Activated naive CD8-positive, alpha-beta T cell treated with anti-CD3 and anti-CD28 coated beads for 36 hours (primary cell): ENCODE measurements at regions not wholly inside any gene's neighbourhood (a gene's known extent, or its start where the extent isn't known, plus 50 kb on each side); places are given as distances from the start of the nearest gene placed in this dataset.
"Not testable (repeated sequence)": the region's sequence is repeated elsewhere in the genome, so short reads cannot be mapped to it uniquely, and the experiment has no call there.

Experiments used
- DNase-seq: peaks from one replicate; pipeline ENCODE4 v3.0.0; 2021
- H3K27ac Mint-ChIP-seq: one replicate; pipeline ENCODE4 v1.8.0; 2022; ENCODE audit warnings: mild to moderate bottlenecking, moderate library complexity, mixed read lengths
- H3K27me3 Mint-ChIP-seq: one replicate; pipeline ENCODE4 v1.8.0; 2022; ENCODE audit warnings: mild to moderate bottlenecking, mixed read lengths
- H3K36me3 Mint-ChIP-seq: one replicate; pipeline ENCODE4 v1.8.0; 2021; ENCODE audit warnings: mild to moderate bottlenecking, mixed read lengths
- H3K4me1 Mint-ChIP-seq: one replicate; pipeline ENCODE4 v1.8.0; 2021; ENCODE audit warnings: mixed read lengths
- H3K4me3 Mint-ChIP-seq: one replicate; pipeline ENCODE4 v1.8.0; 2022; ENCODE audit warnings: mild to moderate bottlenecking, moderate library complexity, mixed read lengths
- H3K9me3 Mint-ChIP-seq: one replicate; pipeline ENCODE4 v1.8.0; 2022; ENCODE audit warnings: mixed read lengths

- not testable (repeated sequence) for H3K27ac Mint-ChIP-seq, H3K4me1 Mint-ChIP-seq, H3K4me3 Mint-ChIP-seq, H3K9me3 Mint-ChIP-seq, DNase-seq, H3K27me3 Mint-ChIP-seq, H3K36me3 Mint-ChIP-seq
Observed at GRCh38 chr2:187784138-187784537, 229.9 kb upstream of the TFPI start.

- no peaks in the 10 kb centered on the region for H3K4me1 Mint-ChIP-seq
- H3K36me3 Mint-ChIP-seq, result no peaks in the 10 kb centered on the region
- no peak for DNase-seq
- no peaks in the 10 kb centered on the region for H3K27me3 Mint-ChIP-seq
- peaks cover 14% of the 10 kb centered on the region for H3K9me3 Mint-ChIP-seq
- H3K4me3 Mint-ChIP-seq, result no peak overlapping the region
- no peak overlapping the region for H3K27ac Mint-ChIP-seq
Observed at GRCh38 chr2:187799601-187800000, 245.4 kb upstream of the TFPI start.

GRCh38 chr2:187803816-187804215 is 249.6 kb upstream of the TFPI start:
- no peak overlapping the region for H3K4me3 Mint-ChIP-seq

GRCh38 chr2:187815113-187815512 is 260.9 kb upstream of the TFPI start:
- no peaks in the 10 kb centered on the region for H3K4me1 Mint-ChIP-seq
- no peaks in the 10 kb centered on the region for H3K9me3 Mint-ChIP-seq
- H3K4me3 Mint-ChIP-seq, result no peak overlapping the region
- no peak overlapping the region for H3K27ac Mint-ChIP-seq
- no peaks in the 10 kb centered on the region for H3K36me3 Mint-ChIP-seq
- no peaks in the 10 kb centered on the region for H3K27me3 Mint-ChIP-seq
- DNase-seq, result no peak

More at GRCh38 chr2:187803816-187804215, 249.6 kb upstream of the TFPI start:
- H3K27me3 Mint-ChIP-seq, result peaks cover 4% of the 10 kb centered on the region
- H3K27ac Mint-ChIP-seq, result no peak overlapping the region
- no peaks in the 10 kb centered on the region for H3K36me3 Mint-ChIP-seq
- H3K4me1 Mint-ChIP-seq, result no peaks in the 10 kb centered on the region
- no peak for DNase-seq
- H3K9me3 Mint-ChIP-seq, result peaks cover 13% of the 10 kb centered on the region

GRCh38 chr2:187819624-187820023 is 265.4 kb upstream of the TFPI start:
- Mint-ChIP-seq H3K9me3 (no peaks in the 10 kb centered on the region), H3K36me3 (no peaks in the 10 kb centered on the region), H3K4me1 (no peaks in the 10 kb centered on the region), H3K27ac (no peak overlapping the region), H3K4me3 (no peak overlapping the region), H3K27me3 (no peaks in the 10 kb centered on the region)
- no peak for DNase-seq

- Mint-ChIP-seq H3K36me3 (no peaks in the 10 kb centered on the region), H3K4me3 (no peak overlapping the region), H3K27me3 (no peaks in the 10 kb centered on the region), H3K4me1 (no peaks in the 10 kb centered on the region), H3K9me3 (no peaks in the 10 kb centered on the region), H3K27ac (no peak overlapping the region)
- no peak for DNase-seq
Observed at GRCh38 chr2:187825108-187825507, 270.9 kb upstream of the TFPI start.

GRCh38 chr2:187826023-187826422 is 271.8 kb upstream of the TFPI start:
- Mint-ChIP-seq H3K9me3 (no peaks in the 10 kb centered on the region), H3K27me3 (no peaks in the 10 kb centered on the region), H3K27ac (no peak overlapping the region), H3K4me1 (no peaks in the 10 kb centered on the region), H3K36me3 (no peaks in the 10 kb centered on the region), H3K4me3 (no peak overlapping the region)
- no peak for DNase-seq

- DNase-seq, result no peak
- no peaks in the 10 kb centered on the region for H3K36me3 Mint-ChIP-seq
- H3K9me3 Mint-ChIP-seq, result no peaks in the 10 kb centered on the region
- H3K4me1 Mint-ChIP-seq, result no peaks in the 10 kb centered on the region
- no peak overlapping the region for H3K27ac Mint-ChIP-seq
- H3K4me3 Mint-ChIP-seq, result no peak overlapping the region
- H3K27me3 Mint-ChIP-seq, result no peaks in the 10 kb centered on the region
Observed at GRCh38 chr2:187834787-187835186, 280.6 kb upstream of the TFPI start.

GRCh38 chr2:187838690-187839089 is 284.5 kb upstream of the TFPI start:
- DNase-seq, result no peak
- Mint-ChIP-seq H3K27me3 (no peaks in the 10 kb centered on the region), H3K9me3 (no peaks in the 10 kb centered on the region), H3K4me3 (no peak overlapping the region), H3K4me1 (no peaks in the 10 kb centered on the region), H3K27ac (no peak overlapping the region), H3K36me3 (no peaks in the 10 kb centered on the region)

GRCh38 chr2:187842315-187842714 is 288.1 kb upstream of the TFPI start:
- Mint-ChIP-seq H3K27me3 (peaks cover 4% of the 10 kb centered on the region), H3K4me1 (no peaks in the 10 kb centered on the region), H3K27ac (no peak overlapping the region), H3K4me3 (no peak overlapping the region), H3K36me3 (no peaks in the 10 kb centered on the region), H3K9me3 (no peaks in the 10 kb centered on the region)
- DNase-seq, result no peak

- Mint-ChIP-seq H3K27me3 (peaks cover 4% of the 10 kb centered on the region), H3K36me3 (no peaks in the 10 kb centered on the region), H3K9me3 (no peaks in the 10 kb centered on the region), H3K4me3 (no peak overlapping the region), H3K27ac (no peak overlapping the region), H3K4me1 (no peaks in the 10 kb centered on the region)
- no peak for DNase-seq
Observed at GRCh38 chr2:187842978-187843847, 289.0 kb upstream of the TFPI start.

GRCh38 chr2:187847245-187848208 is 293.3 kb upstream of the TFPI start:
- Mint-ChIP-seq H3K9me3 (no peaks in the 10 kb centered on the region), H3K27me3 (peaks cover 7% of the 10 kb centered on the region), H3K4me1 (no peaks in the 10 kb centered on the region), H3K4me3 (no peak overlapping the region), H3K27ac (no peak overlapping the region), H3K36me3 (no peaks in the 10 kb centered on the region)
- DNase-seq, result no peak

GRCh38 chr2:187851955-187852561 is 297.8 kb upstream of the TFPI start:
- H3K36me3 Mint-ChIP-seq, result no peaks in the 10 kb centered on the region
- H3K27me3 Mint-ChIP-seq, result peaks cover 3% of the 10 kb centered on the region
- H3K9me3 Mint-ChIP-seq, result no peaks in the 10 kb centered on the region
- no peak overlapping the region for H3K4me3 Mint-ChIP-seq
- no peak overlapping the region for H3K27ac Mint-ChIP-seq
- H3K4me1 Mint-ChIP-seq, result no peaks in the 10 kb centered on the region
- no peak for DNase-seq

GRCh38 chr2:187853381-187853791 is 299.2 kb upstream of the TFPI start:
- no peaks in the 10 kb centered on the region for H3K4me1 Mint-ChIP-seq
- H3K4me3 Mint-ChIP-seq, result no peak overlapping the region
- H3K36me3 Mint-ChIP-seq, result no peaks in the 10 kb centered on the region
- DNase-seq, result no peak
- no peak overlapping the region for H3K27ac Mint-ChIP-seq
- no peaks in the 10 kb centered on the region for H3K9me3 Mint-ChIP-seq
- H3K27me3 Mint-ChIP-seq, result peaks cover 3% of the 10 kb centered on the region

- H3K27ac Mint-ChIP-seq, result no peak overlapping the region
- H3K27me3 Mint-ChIP-seq, result peaks cover 3% of the 10 kb centered on the region
- no peaks in the 10 kb centered on the region for H3K4me1 Mint-ChIP-seq
- H3K36me3 Mint-ChIP-seq, result no peaks in the 10 kb centered on the region
- no peak overlapping the region for H3K4me3 Mint-ChIP-seq
- DNase-seq, result no peak
- no peaks in the 10 kb centered on the region for H3K9me3 Mint-ChIP-seq
Observed at GRCh38 chr2:187854801-187855200, 300.6 kb upstream of the TFPI start.
